Inflammatory macrophage (primary cell): ENCODE measurements at regions not wholly inside any gene's neighbourhood (a gene's known extent, or its start where the extent isn't known, plus 50 kb on each side); places are given as distances from the start of the nearest gene placed in this dataset.

ENCODE experiments used
- DNase-seq, 2 donors: peaks; one replicate each; pipeline ENCODE4 v3.0.0-alpha.2; 2020 to 2022

GRCh38 chr18:51955136-51955535 lies 384.9 kb upstream of the DCC start:
- no peak for DNase-seq

GRCh38 chr18:51957001-51957400 lies 383.0 kb upstream of the DCC start:
- no peak for DNase-seq

GRCh38 chr18:51980101-51980500 lies 359.9 kb upstream of the DCC start:
- DNase-seq = no peak

- no peak for DNase-seq
Observed at GRCh38 chr18:51988277-51988676, 351.7 kb upstream of the DCC start.

GRCh38 chr18:51997129-51997528 lies 342.9 kb upstream of the DCC start:
- no peak for DNase-seq

- no peak for DNase-seq
Observed at GRCh38 chr18:51998066-51998465, 341.9 kb upstream of the DCC start.

GRCh38 chr18:51998711-51999110 lies 341.3 kb upstream of the DCC start:
- DNase-seq = no peak

- no peak for DNase-seq
Observed at GRCh38 chr18:51999351-51999750, 340.6 kb upstream of the DCC start.

GRCh38 chr18:52000435-52000834 lies 339.6 kb upstream of the DCC start:
- no peak for DNase-seq

- DNase-seq = no peak
Observed at GRCh38 chr18:52001106-52001505, 338.9 kb upstream of the DCC start.

- DNase-seq = no peak
Observed at GRCh38 chr18:52002600-52002999, 337.4 kb upstream of the DCC start.

GRCh38 chr18:52007105-52007504 lies 332.9 kb upstream of the DCC start:
- no peak for DNase-seq

GRCh38 chr18:52008330-52008729 lies 331.7 kb upstream of the DCC start:
- no peak for DNase-seq

- no peak for DNase-seq
Observed at GRCh38 chr18:52008736-52009135, 331.3 kb upstream of the DCC start.

GRCh38 chr18:52009958-52010357 lies 330.0 kb upstream of the DCC start:
- DNase-seq = no peak

- DNase-seq = no peak
Observed at GRCh38 chr18:52045946-52046675, 293.9 kb upstream of the DCC start.

- DNase-seq = no peak
Observed at GRCh38 chr18:52046842-52047241, 293.2 kb upstream of the DCC start.

GRCh38 chr18:52054324-52054723 lies 285.7 kb upstream of the DCC start:
- no peak for DNase-seq

- no peak for DNase-seq
Observed at GRCh38 chr18:52060607-52061304, 279.2 kb upstream of the DCC start.

- DNase-seq = no peak
Observed at GRCh38 chr18:52063923-52064322, 276.1 kb upstream of the DCC start.

GRCh38 chr18:52069201-52069600 lies 270.8 kb upstream of the DCC start:
- DNase-seq = no peak

- no peak for DNase-seq
Observed at GRCh38 chr18:52070291-52070756, 269.7 kb upstream of the DCC start.

GRCh38 chr18:52077251-52077983 lies 262.6 kb upstream of the DCC start:
- DNase-seq = no peak

- DNase-seq = no peak
Observed at GRCh38 chr18:52082246-52082645, 257.8 kb upstream of the DCC start.
